Omental fat pad (tissue), 3 donors: ENCODE measurements at regions not wholly inside any gene's neighbourhood (a gene's known extent, or its start where the extent isn't known, plus 50 kb on each side); places are given as distances from the start of the nearest gene placed in this dataset.

Source experiments
- ATAC-seq: fragments of 150-250 bp; one replicate; pipeline ENCODE4 v1.9.1; 2016; ENCODE audit warnings: mild to moderate bottlenecking, moderate library complexity; ENCODE audit not compliant: low FRiP score
- DNase-seq: peaks from one replicate; pipeline ENCODE4 v3.0.0-alpha.2; 2019; ENCODE audit warnings: low spot score
- CTCF ChIP-seq, 3 donors: fragments of 450-650 bp; IDR thresholded peaks; one replicate each; pipeline ENCODE4 v1.5.1; 2016 to 2017; ENCODE audit warnings: antibody characterized with exemption in 3 of 3, mild to moderate bottlenecking in 3 of 3, moderate library complexity in 2 of 3

GRCh38 chr4:111542056-111542455, 603.2 kb upstream of the FAM241A start:
- ATAC-seq, result no peak
- no peak for TF ChIP-seq CTCF (IDR thresholded peaks at IDR 0.05)
- DNase-seq, result no peak

GRCh38 chr4:111546881-111547280, 598.4 kb upstream of the FAM241A start:
- no peak for TF ChIP-seq CTCF (IDR thresholded peaks at IDR 0.05)
- ATAC-seq (no peak), DNase-seq (no peak)

DNA sequence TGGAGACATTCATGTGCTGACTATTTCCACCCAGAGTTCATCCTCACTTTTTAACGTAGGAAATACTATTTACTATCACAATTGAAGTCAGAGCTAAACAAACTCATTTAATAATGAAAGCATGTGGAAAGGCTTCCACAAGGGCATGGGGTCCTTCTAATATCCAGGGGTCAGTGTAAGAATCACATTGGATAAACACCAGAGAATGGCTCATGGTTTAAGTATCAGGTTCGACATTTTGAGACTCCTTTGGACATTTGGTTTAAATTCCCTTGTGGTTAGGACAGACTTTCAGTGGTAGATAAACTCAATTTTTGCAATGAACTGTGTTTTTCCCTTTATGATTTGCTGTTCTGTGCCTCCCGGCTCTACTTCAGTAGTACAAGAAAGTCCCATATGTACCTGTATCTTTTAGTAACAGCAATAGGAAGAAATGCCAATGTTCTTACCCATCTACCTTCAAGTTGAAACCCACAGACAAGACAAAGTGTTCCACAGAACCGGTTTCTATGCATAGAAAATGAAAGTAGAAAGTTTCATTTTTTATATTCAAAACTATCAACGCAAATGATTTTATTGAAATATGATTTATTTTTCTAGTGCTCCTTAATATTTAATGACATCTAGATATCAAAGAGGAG, 589.0 kb upstream of the FAM241A start:
- DNase-seq, result no peak
- no peak for ATAC-seq
- no peak for TF ChIP-seq CTCF (IDR thresholded peaks at IDR 0.05)

GRCh38 chr4:111556851-111557250, 588.4 kb upstream of the FAM241A start:
- no peak for TF ChIP-seq CTCF (IDR thresholded peaks at IDR 0.05)
- ATAC-seq (no peak), DNase-seq (no peak)

- TF ChIP-seq CTCF (IDR thresholded peaks at IDR 0.05), result no peak
- DNase-seq (no peak), ATAC-seq (no peak)
Observed at GRCh38 chr4:111562826-111563225, 582.4 kb upstream of the FAM241A start.

GRCh38 chr4:111572470-111572869, 572.8 kb upstream of the FAM241A start:
- no peak for ATAC-seq
- no peak for TF ChIP-seq CTCF (IDR thresholded peaks at IDR 0.05)
- no peak for DNase-seq

DNA sequence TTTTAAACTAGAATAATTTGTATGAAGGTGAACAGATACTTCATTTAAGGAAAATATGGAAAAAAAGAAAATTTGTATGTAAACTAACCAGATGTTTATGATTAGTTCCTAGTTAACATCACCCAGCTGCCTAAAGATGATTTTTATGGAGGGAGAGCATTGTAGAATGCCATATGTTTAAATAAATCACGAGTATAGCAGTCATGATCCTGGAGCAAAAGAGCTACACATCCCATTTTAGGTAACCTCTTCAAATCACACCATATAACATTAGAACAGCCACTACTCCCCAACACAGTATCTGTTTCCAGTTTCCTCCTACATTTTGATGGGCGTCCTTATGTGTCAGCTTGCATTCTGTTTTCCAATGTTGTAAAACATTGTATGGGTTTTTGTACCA, 571.9 kb upstream of the FAM241A start:
- no peak for DNase-seq
- no peak for TF ChIP-seq CTCF (IDR thresholded peaks at IDR 0.05)
- no peak for ATAC-seq
